GM12878 (cell line): ENCODE measurements at regions not wholly inside any gene's neighbourhood (a gene's known extent, or its start where the extent isn't known, plus 50 kb on each side); places are given as distances from the start of the nearest gene placed in this dataset.

ENCODE experiments used
- ATAC-seq: fragments of 200-7000 bp; cut with Tn5 transposase; 3 replicates; pipeline ENCODE4 v1.9.1; 2020; ENCODE audit warnings: mild to moderate bottlenecking, moderate library complexity
- BruUV-seq: library from RNA; stranded (reverse); fragments of 400-500 nt; replicated peaks from 2 replicates; lab custom pipeline; 2021; lab: Mats Ljungman, UMichigan
- CTCF ChIA-PET: fragments of 300-600 bp; sonication (Branson Sonifier 250); formaldehyde crosslinking; extraction: SDS; loops from one replicate; lab custom pipeline; 2021; ENCODE audit warnings: inconsistent platforms; lab: Yijun Ruan, JAX
- POLR2A ChIA-PET: fragments of 350-600 bp; formaldehyde crosslinking; extraction: SDS; loops from one replicate; lab custom pipeline; 2021; ENCODE audit warnings: inconsistent platforms; lab: Charles Lee
- RAD21 ChIA-PET: fragments of 300-600 bp; sonication (Branson Sonifier 250); formaldehyde crosslinking; loops from one replicate; lab custom pipeline; 2023; ENCODE audit warnings: antibody characterized with exemption; ENCODE audit not compliant: unreplicated experiment; lab: Charles Lee
- SMC1A ChIA-PET: fragments of 300-600 bp; sonication (Branson Sonifier 250); formaldehyde crosslinking; loops from one replicate; lab custom pipeline; 2023; ENCODE audit not compliant: unreplicated experiment, uncharacterized antibody; lab: Charles Lee
- DNase-seq: peaks from one replicate; pipeline ENCODE4 v3.0.0-alpha.2; 2011; ENCODE audit warnings: low read depth, low spot score
- FAIRE-seq: peaks from 3 replicates; lab custom pipeline; 2011; peaks lifted over from hg19 to GRCh38; lab: Jason Lieb, UNC
- H2AFZ ChIP-seq: 2 replicates; pipeline ENCODE4 v1.6.0; 2011; ENCODE audit warnings: low read depth, low read length, control low read depth; ENCODE audit not compliant: control insufficient read depth
- H3K27ac ChIP-seq: 2 replicates; pipeline ENCODE4 v1.5.1; 2011; ENCODE audit warnings: control low read depth; ENCODE audit not compliant: control insufficient read depth, insufficient read depth
- H3K27me3 ChIP-seq, 2 experiments: replicated peaks in 1 of 2; 2 replicates each; pipeline versions ENCODE4 v1.6.0 to v1.6.1; 2011; ENCODE audit warnings: low read length in 1 of 2; ENCODE audit not compliant: control insufficient read depth in 2 of 2, insufficient read depth in 2 of 2
- H3K36me3 ChIP-seq, 2 experiments: 2 replicates each; pipeline ENCODE4 v1.5.1; 2011; ENCODE audit warnings: low read length in 1 of 2; ENCODE audit not compliant: control insufficient read depth in 2 of 2, insufficient read depth in 2 of 2
- H3K4me1 ChIP-seq: 2 replicates; pipeline ENCODE4 v1.6.1; 2011; ENCODE audit warnings: mild to moderate bottlenecking, low read length, moderate library complexity, mixed read lengths; ENCODE audit not compliant: control insufficient read depth, insufficient read depth
- H3K4me2 ChIP-seq: 2 replicates; pipeline ENCODE4 v1.6.0; 2011; ENCODE audit warnings: control low read depth; ENCODE audit not compliant: control insufficient read depth, insufficient read depth
- H3K4me3 ChIP-seq: fragments of 200-600 bp; sonication (generic); 2 replicates; pipeline ENCODE4 v1.5.1; 2016
- H3K79me2 ChIP-seq: 2 replicates; pipeline ENCODE4 v1.6.0; 2011; ENCODE audit warnings: low read length; ENCODE audit not compliant: control insufficient read depth, insufficient read depth
- H3K9ac ChIP-seq: 2 replicates; pipeline ENCODE4 v1.8.0; 2011; ENCODE audit warnings: low read length, control low read depth, mixed read lengths; ENCODE audit not compliant: control insufficient read depth, insufficient read depth
- H3K9me3 ChIP-seq: replicated peaks from 3 replicates; pipeline ENCODE4 v1.5.1; 2011; ENCODE audit warnings: mild to moderate bottlenecking, low read length; ENCODE audit not compliant: control insufficient read depth, insufficient read depth
- H4K20me1 ChIP-seq: 2 replicates; pipeline ENCODE4 v1.6.0; 2011; ENCODE audit not compliant: control insufficient read depth, insufficient read depth
- BCL11A ChIP-seq: IDR thresholded peaks from 2 replicates; pipeline ENCODE4 v1.6.1; 2011; ENCODE audit warnings: low read depth, low read length
- CHD1 ChIP-seq: IDR thresholded peaks from 2 replicates; pipeline ENCODE4 v1.6.1; 2012; ENCODE audit warnings: low read depth, low read length, improper control_type of control experiment
- EGR1 ChIP-seq, 2 experiments: IDR thresholded peaks; 1 replicate in 1 of 2; 2 replicates in 1 of 2; pipeline ENCODE4 v1.6.1; 2011 to 2012; ENCODE audit warnings: low read depth in 2 of 2, low read length in 2 of 2, borderline replicate concordance in 1 of 2, mild to moderate bottlenecking in 1 of 2, moderate library complexity in 1 of 2
- MEF2A ChIP-seq: IDR thresholded peaks from 2 replicates; pipeline ENCODE4 v1.6.1; 2011; ENCODE audit warnings: low read depth, mild to moderate bottlenecking, low read length, moderate library complexity; ENCODE audit not compliant: insufficient read depth
- MYB ChIP-seq: fragments of 150-350 bp; IDR thresholded peaks from 2 replicates; pipeline ENCODE4 v1.6.1; 2014; ENCODE audit warnings: mild to moderate bottlenecking, low read depth, low read length, borderline replicate concordance
- RELA ChIP-seq: fragments of 450-650 bp; IDR thresholded peaks from 2 replicates; pipeline ENCODE4 v1.8.0; 2014; ENCODE audit warnings: borderline replicate concordance; ENCODE audit not compliant: partially characterized antibody
- SMARCA5 ChIP-seq: fragments of 450-650 bp; IDR thresholded peaks from 2 replicates; pipeline ENCODE4 v1.6.1; 2017; ENCODE audit warnings: mild to moderate bottlenecking
- YY1 ChIP-seq: IDR thresholded peaks from 2 replicates; pipeline ENCODE4 v1.6.1; 2011; ENCODE audit warnings: low read depth, mild to moderate bottlenecking, low read length
- WGBS: methylation state at CpG from one replicate; pipeline ENCODE4 v1.1.6; 2016; ENCODE audit warnings: low lambda C conversion rate; ENCODE audit not compliant: insufficient replicate concordance, insufficient coverage; ENCODE audit errors: missing lambda C conversion rate; 5-methylcytosine and 5-hydroxymethylcytosine counted together
- in situ Hi-C: fragments of 300-500 bp; cut with MboI; formaldehyde crosslinking; loops from 9 replicates; pipeline ENCODE4 v1.14.3; 2018; ENCODE audit warnings: mixed read lengths
- intact Hi-C: fragments of 100-400 bp; cut with micrococcal nuclease; formaldehyde crosslinking; loops from one replicate; pipeline ENCODE4 v1.14.2; 2022; ENCODE audit not compliant: unreplicated experiment
- TF ChIP-seq, protein P1 (sequence below): IDR thresholded peaks from 2 replicates; pipeline ENCODE4 v1.6.1; 2012; ENCODE audit warnings: low read length, inconsistent platforms
- TF ChIP-seq, protein P2 (sequence below): IDR thresholded peaks from 2 replicates; pipeline ENCODE4 v1.6.1; 2012; ENCODE audit warnings: low read depth, low read length, improper control_type of control experiment
- TF ChIP-seq, protein P3 (sequence below): IDR thresholded peaks from 2 replicates; pipeline ENCODE4 v1.6.1; 2012; ENCODE audit warnings: improper control_type of control experiment, low read depth, low read length; ENCODE audit not compliant: insufficient replicate concordance

DNA sequence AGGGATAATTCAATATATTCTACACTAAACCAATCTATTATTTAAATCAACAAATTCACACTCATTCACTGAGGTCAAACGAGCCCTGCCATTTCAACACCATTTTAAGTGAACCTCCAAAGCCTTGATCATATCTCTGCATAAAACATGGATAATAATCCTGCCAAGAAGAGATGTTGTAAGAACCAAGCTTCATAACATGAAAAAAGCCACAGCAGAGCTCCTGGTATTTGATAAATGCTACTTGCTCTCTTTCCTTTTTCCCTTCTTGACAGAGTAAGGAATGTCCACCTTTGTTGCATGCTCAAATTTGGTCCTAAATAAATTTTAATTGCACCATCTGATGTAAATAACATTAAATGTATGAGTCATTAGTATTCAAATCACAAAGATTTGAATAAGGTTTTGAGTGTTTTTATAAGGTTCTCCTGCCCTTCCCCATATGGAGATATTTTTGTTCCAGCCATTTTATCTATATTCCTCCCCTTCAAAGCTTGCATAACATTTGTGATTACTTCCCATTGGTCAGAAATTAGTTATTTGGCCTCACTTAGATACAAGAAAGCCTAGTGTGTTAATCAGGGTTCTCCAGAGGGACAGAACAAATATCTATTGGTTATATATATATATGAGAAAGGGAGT lies 318.8 kb downstream of the RND3 start:
- 7% methylated on average over 1 of the region's 1 CpG for WGBS
- DNase-seq (no peak), FAIRE-seq (no peak), ATAC-seq (no peak)
- RAD21 ChIA-PET: no interaction called here
- H3K79me2 ChIP-seq: no peaks in the 10 kb centered on the region
- in situ Hi-C loops: no loop called here
- POLR2A ChIA-PET: no interaction called here
- TF ChIP-seq RELA (no peak), MEF2A (no peak), BCL11A (no peak), CHD1 (no peak), MYB (no peak), YY1 (no peak), SMARCA5 (no peak), EGR1 (IDR thresholded peaks at IDR 0.05; ENCODE audit: borderline replicate concordance in 1 of 2, low read depth in 2 of 2, low read length in 2 of 2) (no peak)
- TF ChIP-seq, protein P1, sequence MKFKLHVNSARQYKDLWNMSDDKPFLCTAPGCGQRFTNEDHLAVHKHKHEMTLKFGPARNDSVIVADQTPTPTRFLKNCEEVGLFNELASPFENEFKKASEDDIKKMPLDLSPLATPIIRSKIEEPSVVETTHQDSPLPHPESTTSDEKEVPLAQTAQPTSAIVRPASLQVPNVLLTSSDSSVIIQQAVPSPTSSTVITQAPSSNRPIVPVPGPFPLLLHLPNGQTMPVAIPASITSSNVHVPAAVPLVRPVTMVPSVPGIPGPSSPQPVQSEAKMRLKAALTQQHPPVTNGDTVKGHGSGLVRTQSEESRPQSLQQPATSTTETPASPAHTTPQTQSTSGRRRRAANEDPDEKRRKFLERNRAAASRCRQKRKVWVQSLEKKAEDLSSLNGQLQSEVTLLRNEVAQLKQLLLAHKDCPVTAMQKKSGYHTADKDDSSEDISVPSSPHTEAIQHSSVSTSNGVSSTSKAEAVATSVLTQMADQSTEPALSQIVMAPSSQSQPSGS: no peak
- TF ChIP-seq, protein P2, sequence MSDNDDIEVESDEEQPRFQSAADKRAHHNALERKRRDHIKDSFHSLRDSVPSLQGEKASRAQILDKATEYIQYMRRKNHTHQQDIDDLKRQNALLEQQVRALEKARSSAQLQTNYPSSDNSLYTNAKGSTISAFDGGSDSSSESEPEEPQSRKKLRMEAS: no peak
- TF ChIP-seq, protein P3, sequence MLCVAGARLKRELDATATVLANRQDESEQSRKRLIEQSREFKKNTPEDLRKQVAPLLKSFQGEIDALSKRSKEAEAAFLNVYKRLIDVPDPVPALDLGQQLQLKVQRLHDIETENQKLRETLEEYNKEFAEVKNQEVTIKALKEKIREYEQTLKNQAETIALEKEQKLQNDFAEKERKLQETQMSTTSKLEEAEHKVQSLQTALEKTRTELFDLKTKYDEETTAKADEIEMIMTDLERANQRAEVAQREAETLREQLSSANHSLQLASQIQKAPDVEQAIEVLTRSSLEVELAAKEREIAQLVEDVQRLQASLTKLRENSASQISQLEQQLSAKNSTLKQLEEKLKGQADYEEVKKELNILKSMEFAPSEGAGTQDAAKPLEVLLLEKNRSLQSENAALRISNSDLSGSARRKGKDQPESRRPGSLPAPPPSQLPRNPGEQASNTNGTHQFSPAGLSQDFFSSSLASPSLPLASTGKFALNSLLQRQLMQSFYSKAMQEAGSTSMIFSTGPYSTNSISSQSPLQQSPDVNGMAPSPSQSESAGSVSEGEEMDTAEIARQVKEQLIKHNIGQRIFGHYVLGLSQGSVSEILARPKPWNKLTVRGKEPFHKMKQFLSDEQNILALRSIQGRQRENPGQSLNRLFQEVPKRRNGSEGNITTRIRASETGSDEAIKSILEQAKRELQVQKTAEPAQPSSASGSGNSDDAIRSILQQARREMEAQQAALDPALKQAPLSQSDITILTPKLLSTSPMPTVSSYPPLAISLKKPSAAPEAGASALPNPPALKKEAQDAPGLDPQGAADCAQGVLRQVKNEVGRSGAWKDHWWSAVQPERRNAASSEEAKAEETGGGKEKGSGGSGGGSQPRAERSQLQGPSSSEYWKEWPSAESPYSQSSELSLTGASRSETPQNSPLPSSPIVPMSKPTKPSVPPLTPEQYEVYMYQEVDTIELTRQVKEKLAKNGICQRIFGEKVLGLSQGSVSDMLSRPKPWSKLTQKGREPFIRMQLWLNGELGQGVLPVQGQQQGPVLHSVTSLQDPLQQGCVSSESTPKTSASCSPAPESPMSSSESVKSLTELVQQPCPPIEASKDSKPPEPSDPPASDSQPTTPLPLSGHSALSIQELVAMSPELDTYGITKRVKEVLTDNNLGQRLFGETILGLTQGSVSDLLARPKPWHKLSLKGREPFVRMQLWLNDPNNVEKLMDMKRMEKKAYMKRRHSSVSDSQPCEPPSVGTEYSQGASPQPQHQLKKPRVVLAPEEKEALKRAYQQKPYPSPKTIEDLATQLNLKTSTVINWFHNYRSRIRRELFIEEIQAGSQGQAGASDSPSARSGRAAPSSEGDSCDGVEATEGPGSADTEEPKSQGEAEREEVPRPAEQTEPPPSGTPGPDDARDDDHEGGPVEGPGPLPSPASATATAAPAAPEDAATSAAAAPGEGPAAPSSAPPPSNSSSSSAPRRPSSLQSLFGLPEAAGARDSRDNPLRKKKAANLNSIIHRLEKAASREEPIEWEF: no peak
- CTCF ChIA-PET: interaction anchor here (1.1 kb wide), 1 partner anchor 13 kb away, joined by 3 read pairs; no protein-coding TSS in a partner anchor
- SMC1A ChIA-PET: interaction anchor here (0.8 to 1.3 kb wide), 3 partner anchors 9 to 41 kb away, joined by 3 read pairs; no protein-coding TSS in a partner anchor
- H2AFZ ChIP-seq: no peak overlapping the region
- H3K27ac ChIP-seq: no peak overlapping the region
- H3K36me3 ChIP-seq: no peaks in the 10 kb centered on the region
- H4K20me1 ChIP-seq: no peaks in the 10 kb centered on the region
- H3K9ac ChIP-seq: no peak overlapping the region
- no peaks in the 10 kb centered on the region; the same call in 1 of the 2 replicates for H3K4me1 ChIP-seq
- no TSS peak for BruUV-seq
- no peak overlapping the region for H3K4me3 ChIP-seq
- H3K9me3 ChIP-seq: no peaks in the 10 kb centered on the region
- no peak overlapping the region for H3K4me2 ChIP-seq
- intact Hi-C loops: no loop called here
- no peaks in the 10 kb centered on the region for H3K27me3 ChIP-seq
